PC-3 (cell line): ENCODE measurements at regions not wholly inside any gene's neighbourhood (a gene's known extent, or its start where the extent isn't known, plus 50 kb on each side); places are given as distances from the start of the nearest gene placed in this dataset.

Source experiments
- CTCF ChIP-seq: fragments of 300-600 bp; sonication (generic); conservative IDR thresholded peaks from 2 replicates; pipeline ENCODE4 v1.5.1; 2017; ENCODE audit warnings: antibody characterized with exemption, low read depth, mild to moderate bottlenecking, low read length
- EZH2 ChIP-seq: fragments of 300-600 bp; sonication (generic); IDR thresholded peaks from one replicate; pipeline ENCODE4 v1.6.1; 2017; ENCODE audit warnings: antibody characterized with exemption, mild to moderate bottlenecking, low read length; ENCODE audit not compliant: unreplicated experiment

GRCh38 chr12:59268295-59268809 lies 327.5 kb upstream of the SLC16A7 start:
- TF ChIP-seq EZH2 (no peak), CTCF (no peak)
